GM23248 (cell line): ENCODE measurements at regions not wholly inside any gene's neighbourhood (a gene's known extent, or its start where the extent isn't known, plus 50 kb on each side); places are given as distances from the start of the nearest gene placed in this dataset.

Source experiments
- EZH2 ChIP-seq: fragments of 200-600 bp; sonication (generic); IDR thresholded peaks from 2 replicates; pipeline ENCODE4 v1.6.1; 2018; ENCODE audit warnings: antibody characterized with exemption, mild to moderate bottlenecking; ENCODE audit not compliant: insufficient read depth, poor library complexity, severe bottlenecking
- EZH2phosphoT487 ChIP-seq: fragments of 200-600 bp; sonication (generic); IDR thresholded peaks from 2 replicates; pipeline ENCODE4 v1.6.1; 2018; ENCODE audit warnings: antibody characterized with exemption, moderate library complexity, mild to moderate bottlenecking, low read depth; ENCODE audit not compliant: insufficient read depth

GRCh38 chr9:21579743-21580142 lies 97.6 kb upstream of the IFNE start:
- TF ChIP-seq EZH2phosphoT487 = no peak
- no peak for TF ChIP-seq EZH2
